ENCODE measurements at regions not wholly inside any gene's neighbourhood (a gene's known extent, or its start where the extent isn't known, plus 50 kb on each side); places are given as distances from the start of the nearest gene placed in this dataset.

DNA sequence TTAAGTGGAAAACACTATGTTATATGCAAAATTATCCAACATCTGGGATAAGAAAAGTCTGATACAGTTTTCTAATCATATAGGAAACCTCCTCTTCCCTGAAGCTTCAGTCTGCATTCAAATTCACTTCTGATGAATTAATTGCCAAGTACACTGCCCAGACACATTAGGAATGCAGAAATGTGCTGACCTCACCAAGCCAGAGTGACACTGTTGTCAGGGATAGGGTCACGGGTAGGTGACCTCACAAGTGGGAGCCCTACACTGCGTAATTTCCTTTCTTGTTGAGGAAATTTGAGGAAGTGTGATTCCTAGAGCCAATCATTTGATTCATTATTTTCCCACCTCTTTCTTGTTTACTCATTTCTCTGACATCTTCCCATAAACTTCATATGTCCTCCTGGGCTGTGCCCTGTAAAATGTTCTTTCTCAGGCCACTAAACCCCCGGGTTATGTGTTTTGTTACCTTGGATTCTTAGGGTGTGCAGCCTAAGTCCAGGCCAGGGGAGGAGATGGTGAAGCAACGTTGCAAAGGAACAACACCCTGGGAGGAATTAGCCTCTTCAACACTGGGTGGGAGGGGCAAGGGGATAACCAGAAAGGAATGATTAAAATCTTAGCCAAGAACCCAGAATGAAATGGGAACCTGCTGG, 411.9 kb downstream of the MTRR start:
- no peak overlapping the region for H3K4me3 ChIP-seq (ENCODE audit: low read depth, low read length)
- no peak for DNase-seq (ENCODE audit: low read depth)
- TF ChIP-seq, protein P1, sequence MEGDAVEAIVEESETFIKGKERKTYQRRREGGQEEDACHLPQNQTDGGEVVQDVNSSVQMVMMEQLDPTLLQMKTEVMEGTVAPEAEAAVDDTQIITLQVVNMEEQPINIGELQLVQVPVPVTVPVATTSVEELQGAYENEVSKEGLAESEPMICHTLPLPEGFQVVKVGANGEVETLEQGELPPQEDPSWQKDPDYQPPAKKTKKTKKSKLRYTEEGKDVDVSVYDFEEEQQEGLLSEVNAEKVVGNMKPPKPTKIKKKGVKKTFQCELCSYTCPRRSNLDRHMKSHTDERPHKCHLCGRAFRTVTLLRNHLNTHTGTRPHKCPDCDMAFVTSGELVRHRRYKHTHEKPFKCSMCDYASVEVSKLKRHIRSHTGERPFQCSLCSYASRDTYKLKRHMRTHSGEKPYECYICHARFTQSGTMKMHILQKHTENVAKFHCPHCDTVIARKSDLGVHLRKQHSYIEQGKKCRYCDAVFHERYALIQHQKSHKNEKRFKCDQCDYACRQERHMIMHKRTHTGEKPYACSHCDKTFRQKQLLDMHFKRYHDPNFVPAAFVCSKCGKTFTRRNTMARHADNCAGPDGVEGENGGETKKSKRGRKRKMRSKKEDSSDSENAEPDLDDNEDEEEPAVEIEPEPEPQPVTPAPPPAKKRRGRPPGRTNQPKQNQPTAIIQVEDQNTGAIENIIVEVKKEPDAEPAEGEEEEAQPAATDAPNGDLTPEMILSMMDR (conservative IDR thresholded peaks at IDR 0.05; ENCODE audit: low read depth, low read length): no peak

DNA sequence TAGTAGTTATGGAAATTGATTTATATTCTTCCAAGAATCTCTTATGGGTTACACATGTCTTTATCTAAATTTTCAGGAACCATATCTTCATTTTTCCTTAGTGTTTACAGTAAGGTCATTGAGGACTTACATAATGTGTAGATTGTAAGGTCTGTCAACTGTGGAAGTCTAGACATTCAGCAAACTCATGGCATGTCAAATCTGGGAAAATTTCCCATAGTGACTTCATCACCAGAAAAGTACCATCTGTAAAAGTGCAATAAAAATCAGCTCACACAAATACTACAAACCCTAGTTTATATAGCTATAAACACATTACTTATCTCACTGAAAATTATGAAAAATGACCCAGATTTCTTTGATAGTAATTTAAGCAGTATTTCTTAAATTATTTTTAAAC, 419.4 kb downstream of the MTRR start:
- DNase-seq (ENCODE audit: low read depth): no peak
- TF ChIP-seq, protein P1 (conservative IDR thresholded peaks at IDR 0.05; ENCODE audit: low read depth, low read length): no peak
- no peak overlapping the region for H3K4me3 ChIP-seq (ENCODE audit: low read depth, low read length)

DNA sequence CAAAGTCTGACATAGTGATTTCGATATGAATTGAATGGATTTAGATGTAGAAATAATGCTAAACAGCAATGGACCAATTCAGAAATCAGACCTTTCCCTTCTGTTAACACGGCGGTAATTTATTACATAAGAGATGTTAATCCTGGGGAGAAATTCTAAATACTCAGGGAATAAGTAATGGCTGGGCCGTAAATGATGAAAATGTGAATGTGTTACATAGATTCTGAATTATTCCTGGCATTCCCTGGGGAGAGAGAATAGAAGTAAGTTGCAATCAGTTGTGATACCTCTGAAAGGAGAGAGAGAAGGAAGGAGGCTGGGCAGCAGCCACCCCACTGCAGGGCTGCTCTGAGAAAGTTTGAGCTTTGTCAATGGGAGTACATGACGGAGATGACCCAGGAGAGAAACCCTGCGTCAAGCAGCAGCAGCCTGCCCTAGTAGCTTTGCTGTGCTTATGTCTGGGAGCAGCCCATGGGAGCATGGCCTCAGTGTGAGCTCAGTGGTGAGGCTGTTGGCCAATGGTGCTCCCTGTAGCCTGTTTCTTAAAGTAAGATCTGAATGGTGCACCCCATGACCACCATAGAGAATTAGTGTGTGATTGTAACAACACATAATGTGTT, 420.1 kb downstream of the MTRR start:
- no peak for DNase-seq (ENCODE audit: low read depth)

DNA sequence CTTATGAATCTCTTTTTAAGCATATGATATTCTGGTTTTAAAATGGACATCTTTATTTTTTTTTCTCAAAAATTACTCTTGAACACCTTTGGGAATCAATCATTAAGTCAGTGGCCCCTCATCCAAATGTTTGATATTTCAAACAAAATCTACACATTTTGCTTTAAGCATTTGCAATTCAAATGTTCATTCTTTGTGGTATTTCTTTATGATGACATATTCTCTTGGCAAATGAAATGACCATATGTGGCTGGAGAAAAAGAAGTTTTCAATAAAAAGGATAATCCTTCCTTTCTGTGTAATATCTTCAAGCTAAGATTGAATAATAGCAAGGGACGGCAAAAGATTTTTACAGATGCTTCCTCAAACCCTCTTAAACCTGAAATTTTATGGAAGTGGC, 420.8 kb downstream of the MTRR start:
- TF ChIP-seq, protein P1 (conservative IDR thresholded peaks at IDR 0.05; ENCODE audit: low read depth, low read length): no peak
- no peak overlapping the region for H3K4me3 ChIP-seq (ENCODE audit: low read depth, low read length)
- DNase-seq (ENCODE audit: low read depth): no peak

More for the DNA sequence above, 420.1 kb downstream of the MTRR start:
- TF ChIP-seq, protein P1 (conservative IDR thresholded peaks at IDR 0.05; ENCODE audit: low read depth, low read length): no peak
- H3K4me3 ChIP-seq (ENCODE audit: low read depth, low read length): no peak overlapping the region

DNA sequence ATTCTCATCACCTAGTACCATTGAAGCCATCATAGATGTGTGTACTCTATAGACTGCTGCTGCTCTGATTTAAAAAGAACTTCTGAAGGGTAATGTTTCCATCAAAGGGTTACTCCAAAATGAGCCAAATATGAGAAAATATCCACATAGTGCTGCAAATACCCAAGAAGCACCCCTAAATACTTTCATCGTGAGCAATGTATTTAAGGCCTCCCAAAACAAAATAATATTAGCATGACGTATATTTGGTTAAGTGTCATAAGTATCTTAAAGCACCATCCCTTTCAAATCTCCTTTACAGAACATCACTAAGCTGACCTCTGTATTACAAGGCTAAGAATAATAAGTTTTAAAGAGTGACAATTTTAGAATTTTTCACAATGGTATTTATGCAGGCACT, 421.8 kb downstream of the MTRR start:
- no peak overlapping the region for H3K4me3 ChIP-seq (ENCODE audit: low read depth, low read length)
- TF ChIP-seq, protein P1 (conservative IDR thresholded peaks at IDR 0.05; ENCODE audit: low read depth, low read length): no peak
- DNase-seq (ENCODE audit: low read depth): no peak

DNA sequence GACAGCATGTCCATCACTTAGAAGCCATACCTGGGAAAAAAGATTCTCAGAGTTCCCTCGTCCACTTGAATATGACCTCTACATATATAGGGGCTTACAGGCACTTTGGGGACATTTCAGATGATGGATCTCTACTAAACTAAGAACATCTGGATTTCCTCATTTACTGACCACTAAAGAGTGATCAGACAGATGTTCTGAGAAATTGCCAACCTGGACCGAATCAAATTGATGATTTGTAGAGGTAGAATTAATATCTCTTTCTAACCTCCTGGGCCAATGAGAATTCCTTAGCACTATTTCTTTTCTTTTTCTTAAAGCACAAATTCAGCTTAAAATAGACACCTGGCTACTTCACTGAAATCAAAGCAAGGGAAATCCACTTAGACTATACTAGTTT, 422.7 kb downstream of the MTRR start:
- no peak overlapping the region for H3K4me3 ChIP-seq (ENCODE audit: low read depth, low read length)
- TF ChIP-seq, protein P1 (conservative IDR thresholded peaks at IDR 0.05; ENCODE audit: low read depth, low read length): no peak
- DNase-seq (ENCODE audit: low read depth): no peak

DNA sequence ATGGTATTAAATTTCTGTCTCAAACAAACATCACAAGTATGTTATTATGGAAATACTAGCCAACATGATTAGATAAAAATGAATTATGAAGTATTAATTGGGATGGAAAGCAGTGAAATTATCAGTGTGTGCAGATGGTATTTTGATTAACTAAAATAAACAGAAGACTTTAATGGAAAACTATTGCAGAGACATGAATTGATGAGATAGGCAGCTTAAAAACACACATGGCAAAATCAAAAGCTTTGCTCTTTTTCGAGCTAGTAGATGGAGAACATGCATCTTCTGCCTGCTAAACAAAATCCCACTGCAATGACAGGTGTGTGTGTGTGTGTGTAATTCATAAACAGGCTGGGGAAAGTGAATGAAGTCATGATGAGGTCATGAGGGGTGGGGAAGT, 426.2 kb downstream of the MTRR start:
- DNase-seq (ENCODE audit: low read depth): no peak
- no peak overlapping the region for H3K4me3 ChIP-seq (ENCODE audit: low read depth, low read length)
- TF ChIP-seq, protein P1 (conservative IDR thresholded peaks at IDR 0.05; ENCODE audit: low read depth, low read length): no peak

All from choroid plexus epithelial cell (primary cell).